ENCODE measurements at regions not wholly inside any gene's neighbourhood (a gene's known extent, or its start where the extent isn't known, plus 50 kb on each side); places are given as distances from the start of the nearest gene placed in this dataset.

DNA sequence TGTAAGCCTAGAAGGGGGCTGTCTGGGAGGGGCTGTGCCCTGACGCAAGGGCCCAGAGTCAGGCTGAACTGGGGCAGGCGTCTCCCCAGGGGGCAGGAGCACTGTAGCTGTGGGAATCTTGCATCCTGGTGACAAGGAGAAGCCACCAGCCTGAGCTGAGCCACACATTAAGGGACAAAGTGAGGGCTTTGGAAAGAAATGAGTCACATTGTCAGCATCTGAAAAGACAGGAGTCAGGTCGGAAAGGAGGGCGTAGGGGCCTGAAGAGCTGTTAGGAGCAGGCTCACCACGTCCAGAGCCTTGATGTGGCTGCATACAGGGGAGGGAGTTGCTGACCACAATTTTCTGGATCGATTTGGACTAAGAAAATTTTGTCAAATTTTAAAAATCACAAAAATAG is 298.6 kb downstream of the CYP26B1 start:
- H3K4me3 ChIP-seq (ENCODE audit: low read length in 2 of 2) = no peak overlapping the region
- no peak overlapping the region for H3K27ac ChIP-seq (ENCODE audit: low read length)
- no peaks in the 10 kb centered on the region for H3K36me3 ChIP-seq (ENCODE audit: control insufficient read depth in 2 of 2, insufficient read depth in 2 of 2, low read length in 2 of 2)
- no peaks in the 10 kb centered on the region for H3K9me3 ChIP-seq (ENCODE audit: control insufficient read depth in 2 of 2, low read length in 2 of 2)
- H3K4me1 ChIP-seq (ENCODE audit: control insufficient read depth, insufficient read depth, low read length) = peaks cover 17% of the 10 kb centered on the region
- H3K9ac ChIP-seq (ENCODE audit: low read length in 2 of 2) = no peak overlapping the region
- H3K27me3 ChIP-seq (ENCODE audit: control insufficient read depth in 1 of 2, insufficient read depth in 2 of 2, low read length in 2 of 2) = peaks cover 6 to 14% of the 10 kb centered on the region in 2 donors

DNA sequence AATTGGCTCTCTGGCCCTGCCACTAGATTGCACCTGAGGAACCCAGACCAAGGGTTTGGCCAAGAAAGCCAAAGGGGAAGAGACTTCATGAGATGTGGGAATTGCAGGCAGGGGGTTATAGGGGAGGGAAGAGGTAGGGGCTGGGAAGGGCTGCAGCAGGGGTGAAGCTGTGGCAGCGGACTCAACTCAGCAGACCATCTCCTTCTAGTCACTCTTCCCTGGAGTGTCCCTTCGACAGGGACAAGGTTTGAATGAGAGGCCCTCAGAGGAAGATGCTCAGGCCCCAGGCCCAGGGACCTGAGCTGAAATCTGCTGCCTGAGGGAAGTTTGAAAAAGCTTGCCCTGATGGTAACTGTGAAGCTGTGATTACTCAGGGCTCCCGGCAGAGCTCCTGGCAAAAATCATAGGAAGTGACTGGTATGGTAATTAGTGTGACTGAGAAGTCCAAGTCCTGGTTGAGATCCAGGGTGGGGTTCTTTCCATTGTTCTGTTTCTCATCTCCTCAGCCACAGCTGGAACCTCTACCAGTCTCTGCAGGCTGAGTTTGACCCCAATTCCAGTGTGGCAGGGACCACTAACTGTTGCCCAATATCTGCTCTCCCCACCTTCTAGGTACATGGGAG is 300.9 kb downstream of the CYP26B1 start:
- Histone ChIP-seq H3K4me1 (ENCODE audit: control insufficient read depth, insufficient read depth, low read length) (peaks cover 4% of the 10 kb centered on the region), H3K36me3 (ENCODE audit: control insufficient read depth in 2 of 2, insufficient read depth in 2 of 2, low read length in 2 of 2) (no peaks in the 10 kb centered on the region), H3K27ac (ENCODE audit: low read length) (no peak overlapping the region), H3K27me3 (ENCODE audit: control insufficient read depth in 1 of 2, insufficient read depth in 2 of 2, low read length in 2 of 2) (peaks cover 3 to 9% of the 10 kb centered on the region in 2 donors), H3K9ac (ENCODE audit: low read length in 2 of 2) (no peak overlapping the region), H3K4me3 (ENCODE audit: low read length in 2 of 2) (no peak overlapping the region), H3K9me3 (ENCODE audit: control insufficient read depth in 2 of 2, low read length in 2 of 2) (no peaks in the 10 kb centered on the region)

DNA sequence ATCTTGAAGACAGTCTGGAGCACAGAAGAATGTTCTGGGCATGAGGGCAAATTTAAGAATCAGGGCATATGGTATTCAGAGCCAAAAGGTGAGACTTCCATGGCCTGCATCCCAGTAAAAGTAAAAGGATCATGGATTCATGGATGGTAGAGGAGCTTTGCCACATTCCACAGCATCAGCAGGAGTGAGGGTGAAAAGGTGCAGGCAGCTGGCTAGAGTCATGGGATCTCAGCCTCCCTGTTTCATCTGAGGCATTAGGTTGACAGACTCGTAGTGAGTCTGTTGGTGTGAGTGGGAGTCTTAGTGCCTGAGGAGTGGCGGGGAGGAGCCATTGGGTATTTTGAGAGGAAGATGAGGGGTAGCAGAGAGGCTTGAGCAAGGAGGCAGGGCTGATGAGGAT is 301.6 kb downstream of the CYP26B1 start:
- no peaks in the 10 kb centered on the region for H3K9me3 ChIP-seq (ENCODE audit: control insufficient read depth in 2 of 2, low read length in 2 of 2)
- no peak overlapping the region for H3K9ac ChIP-seq (ENCODE audit: low read length in 2 of 2)
- H3K27ac ChIP-seq (ENCODE audit: low read length) = no peak overlapping the region
- no peaks in the 10 kb centered on the region for H3K36me3 ChIP-seq (ENCODE audit: control insufficient read depth in 2 of 2, insufficient read depth in 2 of 2, low read length in 2 of 2)
- peaks cover 3 to 5% of the 10 kb centered on the region in 2 donors for H3K27me3 ChIP-seq (ENCODE audit: control insufficient read depth in 1 of 2, insufficient read depth in 2 of 2, low read length in 2 of 2)
- peaks cover 2% of the 10 kb centered on the region for H3K4me1 ChIP-seq (ENCODE audit: control insufficient read depth, insufficient read depth, low read length)
- no peak overlapping the region for H3K4me3 ChIP-seq (ENCODE audit: low read length in 2 of 2)

DNA sequence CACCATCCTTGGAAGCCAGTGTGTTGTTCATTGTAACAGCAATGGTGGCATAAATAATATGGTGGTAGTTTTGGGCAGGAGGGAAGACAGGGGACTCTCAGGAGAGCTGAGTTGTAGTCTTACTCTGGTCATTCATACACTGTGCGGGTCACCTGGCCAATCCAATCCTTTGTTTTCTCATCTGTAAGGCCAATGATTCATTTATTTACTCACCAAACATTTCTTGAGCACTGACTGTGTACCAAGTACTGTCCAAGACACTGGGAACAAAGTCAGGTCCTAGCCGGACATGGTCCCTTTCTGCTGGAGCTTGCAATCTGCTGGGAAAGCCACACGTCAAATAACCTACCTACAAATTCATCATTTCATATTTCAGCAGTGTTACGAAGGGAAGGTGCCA is 302.7 kb downstream of the CYP26B1 start:
- Histone ChIP-seq H3K27me3 (ENCODE audit: control insufficient read depth in 1 of 2, insufficient read depth in 2 of 2, low read length in 2 of 2) (peaks cover 3 to 5% of the 10 kb centered on the region in 2 donors), H3K36me3 (ENCODE audit: control insufficient read depth in 2 of 2, insufficient read depth in 2 of 2, low read length in 2 of 2) (no peaks in the 10 kb centered on the region), H3K4me1 (ENCODE audit: control insufficient read depth, insufficient read depth, low read length) (no peaks in the 10 kb centered on the region), H3K4me3 (ENCODE audit: low read length in 2 of 2) (no peak overlapping the region), H3K9ac (ENCODE audit: low read length in 2 of 2) (no peak overlapping the region), H3K9me3 (ENCODE audit: control insufficient read depth in 2 of 2, low read length in 2 of 2) (no peaks in the 10 kb centered on the region), H3K27ac (ENCODE audit: low read length) (no peak overlapping the region)

DNA sequence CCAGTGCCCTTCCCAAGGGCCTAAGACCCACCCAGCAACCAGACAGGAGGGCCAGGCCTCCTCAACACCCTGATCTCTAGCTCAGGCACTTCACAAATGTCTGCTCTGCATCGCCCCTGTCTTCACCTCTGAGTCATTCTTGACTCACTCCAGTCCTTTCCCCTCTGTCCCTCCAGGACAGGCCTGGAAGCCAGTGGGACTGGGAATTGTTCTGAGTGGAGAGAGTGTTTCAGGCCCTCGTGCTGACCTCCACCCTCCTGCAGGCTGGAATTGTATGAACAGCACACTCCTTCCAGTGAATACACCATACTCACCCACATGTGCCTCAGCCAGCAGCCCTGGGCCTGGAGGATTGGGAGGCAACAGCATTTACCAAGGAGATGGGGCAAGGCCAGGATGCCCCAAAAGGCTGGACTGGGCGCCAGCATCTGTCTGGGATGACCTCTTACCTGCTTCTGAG is 304.2 kb downstream of the CYP26B1 start:
- H3K27me3 ChIP-seq (ENCODE audit: control insufficient read depth in 1 of 2, insufficient read depth in 2 of 2, low read length in 2 of 2) = peaks cover 2 to 5% of the 10 kb centered on the region in 2 donors
- no peaks in the 10 kb centered on the region for H3K36me3 ChIP-seq (ENCODE audit: control insufficient read depth in 2 of 2, insufficient read depth in 2 of 2, low read length in 2 of 2)
- no peak overlapping the region for H3K9ac ChIP-seq (ENCODE audit: low read length in 2 of 2)

DNA sequence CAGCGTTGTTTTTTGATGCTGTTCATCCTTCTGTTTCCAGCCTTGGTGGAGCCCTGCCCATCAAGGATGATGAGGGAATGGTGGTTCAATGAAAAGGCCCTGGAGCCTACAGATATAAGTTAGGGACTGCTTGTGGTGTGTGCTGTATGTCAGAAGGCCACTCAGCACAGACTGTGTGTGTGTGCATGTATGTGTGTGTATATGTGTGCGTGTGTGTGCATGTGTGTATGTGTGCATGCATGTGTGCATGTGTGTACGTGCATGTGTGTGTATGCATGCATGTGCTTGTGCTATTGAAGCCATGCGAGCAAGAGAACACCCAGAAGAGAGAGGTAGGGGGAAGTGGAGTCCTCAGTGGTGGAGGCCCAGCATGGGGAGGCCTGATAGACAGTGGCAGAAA is 304.9 kb downstream of the CYP26B1 start:
- no peak overlapping the region for H3K27ac ChIP-seq (ENCODE audit: low read length)
- H3K4me1 ChIP-seq (ENCODE audit: control insufficient read depth, insufficient read depth, low read length) = no peaks in the 10 kb centered on the region
- H3K36me3 ChIP-seq (ENCODE audit: control insufficient read depth in 2 of 2, insufficient read depth in 2 of 2, low read length in 2 of 2) = no peaks in the 10 kb centered on the region
- no peak overlapping the region for H3K9ac ChIP-seq (ENCODE audit: low read length in 2 of 2)
- peaks cover 2 to 5% of the 10 kb centered on the region in 2 donors for H3K27me3 ChIP-seq (ENCODE audit: control insufficient read depth in 1 of 2, insufficient read depth in 2 of 2, low read length in 2 of 2)
- no peak overlapping the region for H3K4me3 ChIP-seq (ENCODE audit: low read length in 2 of 2)
- H3K9me3 ChIP-seq (ENCODE audit: control insufficient read depth in 2 of 2, low read length in 2 of 2) = no peaks in the 10 kb centered on the region

More for the DNA sequence above, 304.2 kb downstream of the CYP26B1 start:
- no peaks in the 10 kb centered on the region for H3K9me3 ChIP-seq (ENCODE audit: control insufficient read depth in 2 of 2, low read length in 2 of 2)
- H3K4me3 ChIP-seq (ENCODE audit: low read length in 2 of 2) = no peak overlapping the region
- H3K27ac ChIP-seq (ENCODE audit: low read length) = no peak overlapping the region
- H3K4me1 ChIP-seq (ENCODE audit: control insufficient read depth, insufficient read depth, low read length) = no peaks in the 10 kb centered on the region

DNA sequence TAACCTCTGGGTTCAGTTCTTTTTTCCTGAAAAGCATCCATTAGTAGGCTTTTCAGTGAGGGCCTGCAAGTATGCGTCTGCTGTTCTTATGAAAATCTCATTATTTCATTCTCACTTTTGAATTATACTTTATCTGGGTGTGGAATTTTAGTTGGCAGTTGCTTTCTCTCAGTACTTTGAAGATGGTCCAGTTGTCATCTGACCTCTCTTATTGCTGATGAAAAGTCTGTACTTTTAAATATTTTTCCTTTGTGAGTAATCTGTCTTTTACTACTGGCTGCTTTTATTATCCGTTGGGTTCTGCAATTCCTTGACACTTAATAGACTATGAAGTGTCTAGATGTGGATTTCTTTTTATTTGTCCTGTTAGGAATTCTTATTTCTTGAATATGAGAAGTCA is 307.8 kb downstream of the CYP26B1 start:
- H3K4me3 ChIP-seq (ENCODE audit: low read length in 2 of 2) = no peak overlapping the region
- no peaks in the 10 kb centered on the region for H3K36me3 ChIP-seq (ENCODE audit: control insufficient read depth in 2 of 2, insufficient read depth in 2 of 2, low read length in 2 of 2)
- H3K9me3 ChIP-seq (ENCODE audit: control insufficient read depth in 2 of 2, low read length in 2 of 2) = no peaks in the 10 kb centered on the region
- H3K27me3 ChIP-seq (ENCODE audit: control insufficient read depth in 1 of 2, insufficient read depth in 2 of 2, low read length in 2 of 2) = peaks cover 2 to 3% of the 10 kb centered on the region in 2 donors
- no peaks in the 10 kb centered on the region for H3K4me1 ChIP-seq (ENCODE audit: control insufficient read depth, insufficient read depth, low read length)
- H3K27ac ChIP-seq (ENCODE audit: low read length) = no peak overlapping the region
- no peak overlapping the region for H3K9ac ChIP-seq (ENCODE audit: low read length in 2 of 2)

DNA sequence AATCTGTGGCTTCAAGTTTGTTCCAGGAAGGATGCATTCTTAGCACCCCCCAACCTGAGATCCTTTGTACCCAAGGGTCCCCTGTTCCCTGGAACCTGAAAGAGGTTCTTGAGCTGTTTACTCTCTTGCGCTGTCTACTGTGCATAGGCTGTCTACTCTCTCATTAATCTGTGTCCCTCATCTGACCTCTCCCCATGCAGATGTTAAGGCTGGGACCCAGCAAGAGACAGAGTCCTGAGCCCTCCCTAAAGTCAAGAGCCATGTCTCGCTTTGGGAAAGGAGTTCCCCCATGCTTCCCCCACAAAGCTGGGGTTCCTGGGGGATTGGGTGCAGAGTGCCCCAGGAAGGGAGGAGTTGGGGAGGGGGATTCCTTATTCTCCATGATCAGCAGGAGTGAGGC is 312.9 kb downstream of the CYP26B1 start:
- no peaks in the 10 kb centered on the region for H3K36me3 ChIP-seq (ENCODE audit: control insufficient read depth in 2 of 2, insufficient read depth in 2 of 2, low read length in 2 of 2)
- peaks cover 0 to 3% of the 10 kb centered on the region in 2 donors for H3K9me3 ChIP-seq (ENCODE audit: control insufficient read depth in 2 of 2, low read length in 2 of 2)
- no peak overlapping the region for H3K4me3 ChIP-seq (ENCODE audit: low read length in 2 of 2)
- H3K27me3 ChIP-seq (ENCODE audit: control insufficient read depth in 1 of 2, insufficient read depth in 2 of 2, low read length in 2 of 2) = no peaks in the 10 kb centered on the region
- H3K4me1 ChIP-seq (ENCODE audit: control insufficient read depth, insufficient read depth, low read length) = peaks cover 22% of the 10 kb centered on the region
- no peak overlapping the region for H3K9ac ChIP-seq (ENCODE audit: low read length in 2 of 2)
- H3K27ac ChIP-seq (ENCODE audit: low read length) = no peak overlapping the region

DNA sequence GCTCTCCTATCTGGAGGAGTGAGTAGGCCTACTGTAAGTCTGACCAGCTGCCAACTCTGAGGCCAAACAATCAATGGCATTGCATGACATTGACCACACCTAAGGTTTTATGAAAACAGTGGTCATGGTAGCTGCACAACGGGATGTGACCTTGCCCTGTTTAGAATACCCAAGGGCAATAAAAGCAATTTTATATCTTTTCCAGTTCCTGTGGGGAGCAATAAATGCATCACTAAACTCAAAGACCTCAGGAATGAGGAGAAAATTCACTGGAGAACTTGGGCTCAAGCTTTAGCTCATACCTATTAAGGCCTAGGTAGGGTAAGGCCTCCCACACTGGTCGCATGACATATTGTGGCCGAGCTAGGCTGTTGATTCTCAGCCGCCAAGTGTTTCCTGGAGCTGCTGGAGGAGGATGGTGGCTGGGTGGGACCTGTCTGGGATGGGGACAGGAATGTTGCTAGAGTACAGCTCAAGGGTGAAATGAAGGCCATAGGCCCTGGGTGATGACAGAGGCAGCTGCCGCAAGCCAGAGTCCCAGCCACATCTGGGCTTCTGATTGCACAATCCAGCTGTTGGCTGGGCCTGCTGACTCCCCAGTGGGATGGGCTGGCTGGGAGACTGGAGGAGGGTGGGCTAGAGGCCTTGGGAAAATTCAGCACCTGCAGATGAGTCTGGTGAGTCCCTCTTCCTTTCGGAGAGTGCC is 313.7 kb downstream of the CYP26B1 start:
- Histone ChIP-seq H3K4me1 (ENCODE audit: control insufficient read depth, insufficient read depth, low read length) (peaks cover 24% of the 10 kb centered on the region), H3K4me3 (ENCODE audit: low read length in 2 of 2) (no peak overlapping the region), H3K27me3 (ENCODE audit: control insufficient read depth in 1 of 2, insufficient read depth in 2 of 2, low read length in 2 of 2) (no peaks in the 10 kb centered on the region), H3K9ac (ENCODE audit: low read length in 2 of 2) (no peak overlapping the region), H3K27ac (ENCODE audit: low read length) (no peak overlapping the region), H3K36me3 (ENCODE audit: control insufficient read depth in 2 of 2, insufficient read depth in 2 of 2, low read length in 2 of 2) (no peaks in the 10 kb centered on the region), H3K9me3 (ENCODE audit: control insufficient read depth in 2 of 2, low read length in 2 of 2) (peaks cover 0 to 3% of the 10 kb centered on the region in 2 donors)

DNA sequence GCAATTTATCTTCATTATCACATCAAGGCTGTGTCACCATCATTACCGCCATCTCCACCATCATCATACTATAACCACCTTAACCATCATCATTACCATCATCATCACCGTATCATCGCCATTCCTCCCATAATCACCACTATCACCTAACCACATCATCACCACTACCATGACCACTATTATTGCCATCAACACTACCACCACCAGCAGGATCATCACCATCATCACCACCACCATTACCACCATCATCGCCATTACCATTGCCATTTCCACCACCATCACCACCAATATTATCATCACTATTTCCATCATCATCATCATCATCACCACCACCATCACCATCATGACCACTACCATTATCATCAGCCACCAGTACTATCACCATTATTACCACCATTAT is 314.4 kb downstream of the CYP26B1 start:
- H3K4me3 ChIP-seq (ENCODE audit: low read length in 2 of 2) = no peak overlapping the region
- peaks cover 0 to 3% of the 10 kb centered on the region in 2 donors for H3K9me3 ChIP-seq (ENCODE audit: control insufficient read depth in 2 of 2, low read length in 2 of 2)
- no peak overlapping the region for H3K9ac ChIP-seq (ENCODE audit: low read length in 2 of 2)
- H3K27me3 ChIP-seq (ENCODE audit: control insufficient read depth in 1 of 2, insufficient read depth in 2 of 2, low read length in 2 of 2) = no peaks in the 10 kb centered on the region
- no peak overlapping the region for H3K27ac ChIP-seq (ENCODE audit: low read length)
- H3K4me1 ChIP-seq (ENCODE audit: control insufficient read depth, insufficient read depth, low read length) = peaks cover 24% of the 10 kb centered on the region
- no peaks in the 10 kb centered on the region for H3K36me3 ChIP-seq (ENCODE audit: control insufficient read depth in 2 of 2, insufficient read depth in 2 of 2, low read length in 2 of 2)

DNA sequence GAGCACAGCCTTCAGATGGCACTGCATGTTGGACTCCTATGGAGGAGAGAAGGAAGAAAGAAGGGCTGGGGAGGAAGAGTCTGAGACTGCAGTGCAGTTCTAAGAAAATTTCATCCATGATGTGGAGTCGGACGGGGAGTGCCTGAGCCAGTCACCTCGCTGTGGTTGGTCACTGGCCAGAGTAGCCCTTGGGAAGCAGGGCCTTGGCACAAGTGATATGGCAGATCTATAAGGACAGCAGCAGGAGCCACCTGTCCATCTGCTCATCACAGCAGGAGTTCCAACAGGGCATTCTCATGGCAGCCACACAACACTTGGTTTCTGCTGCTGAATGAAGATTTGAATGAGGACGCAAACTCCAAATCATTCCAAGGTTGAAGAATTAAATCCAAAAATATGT is 314.8 kb downstream of the CYP26B1 start:
- no peak overlapping the region for H3K4me3 ChIP-seq (ENCODE audit: low read length in 2 of 2)
- no peak overlapping the region for H3K27ac ChIP-seq (ENCODE audit: low read length)
- H3K36me3 ChIP-seq (ENCODE audit: control insufficient read depth in 2 of 2, insufficient read depth in 2 of 2, low read length in 2 of 2) = no peaks in the 10 kb centered on the region
- H3K27me3 ChIP-seq (ENCODE audit: control insufficient read depth in 1 of 2, insufficient read depth in 2 of 2, low read length in 2 of 2) = no peaks in the 10 kb centered on the region
- peaks cover 24% of the 10 kb centered on the region for H3K4me1 ChIP-seq (ENCODE audit: control insufficient read depth, insufficient read depth, low read length)
- H3K9me3 ChIP-seq (ENCODE audit: control insufficient read depth in 2 of 2, low read length in 2 of 2) = peaks cover 0 to 3% of the 10 kb centered on the region in 2 donors
- no peak overlapping the region for H3K9ac ChIP-seq (ENCODE audit: low read length in 2 of 2)
